Stomach (tissue), 8 donors: ENCODE measurements at regions not wholly inside any gene's neighbourhood (a gene's known extent, or its start where the extent isn't known, plus 50 kb on each side); places are given as distances from the start of the nearest gene placed in this dataset.

Experiments used
- DNase-seq, 2 donors: peaks; one replicate each; pipeline versions ENCODE4 v3.0.0 to v3.0.0-alpha.2; 2013 to 2019
- H3K27ac ChIP-seq, 5 donors: fragments of 200-600 bp in 4 of 5; sonication (generic) in 4 of 5; one replicate each; pipeline ENCODE4 v1.5.1; 2013 to 2019; ENCODE audit warnings: mild to moderate bottlenecking in 1 of 5, moderate library complexity in 1 of 5
- H3K27me3 ChIP-seq, 3 donors: fragments of 200-600 bp; sonication (generic); one replicate each; pipeline ENCODE4 v1.5.1; 2017 to 2019; ENCODE audit warnings: mixed run types in 1 of 3
- H3K36me3 ChIP-seq, 4 donors: fragments of 200-600 bp; sonication (generic); 1 replicate in 3 of 4; 2 replicates in 1 of 4; pipeline ENCODE4 v1.5.1; 2016 to 2019
- H3K4me1 ChIP-seq, 4 donors: fragments of 200-600 bp; sonication (generic); one replicate each; pipeline ENCODE4 v1.5.1; 2016 to 2019
- H3K4me3 ChIP-seq, 4 donors: fragments of 200-600 bp; sonication (generic) in 3 of 4; one replicate each; pipeline ENCODE4 v1.5.1; 2016 to 2019; ENCODE audit warnings: mild to moderate bottlenecking in 1 of 4
- H3K9me3 ChIP-seq, 4 donors: fragments of 200-600 bp; sonication (generic); one replicate each; pipeline ENCODE4 v1.5.1; 2016 to 2019
- EP300 ChIP-seq: sonication (generic); formaldehyde crosslinking; IDR thresholded peaks from one replicate; pipeline ENCODE4 v1.6.1; 2017; ENCODE audit warnings: antibody characterized with exemption
- POLR2A ChIP-seq, 4 donors: fragments of 450-650 bp; IDR thresholded peaks; one replicate each; pipeline ENCODE4 v1.6.1; 2016; ENCODE audit warnings: antibody characterized with exemption in 4 of 4, control low read depth in 2 of 4, mild to moderate bottlenecking in 1 of 4, moderate library complexity in 1 of 4
- POLR2AphosphoS5 ChIP-seq, 3 donors: sonication (generic); formaldehyde crosslinking; IDR thresholded peaks; one replicate each; pipeline ENCODE4 v1.6.1; 2016; ENCODE audit warnings: antibody characterized with exemption in 3 of 3
- WGBS, 5 donors: extraction: QIAGEN DNeasy Blood & Tissue Kit in 3 of 5; methylation state at CpG; one replicate each; pipeline versions ENCODE4 v1.1.5 to v1.1.7; 2013 to 2018; 5-methylcytosine and 5-hydroxymethylcytosine counted together
- intact Hi-C: fragments of 100-400 bp; cut with DNase I; formaldehyde crosslinking; loops from one replicate; pipeline ENCODE4 v1.15.1; 2023; ENCODE audit warnings: low total_unique reads
- TF ChIP-seq, protein P1 (sequence below), 7 experiments: fragments of 450-650 bp in 4 of 7; fragments of 200-600 bp in 3 of 7; sonication (generic) in 3 of 7; IDR thresholded peaks; one replicate each; pipeline ENCODE4 v1.5.1; 2016 to 2019; ENCODE audit warnings: antibody characterized with exemption in 7 of 7, control low read depth in 2 of 7, mild to moderate bottlenecking in 1 of 7
- donor health status: healthy with polysubstance abuse.
- donor health status: Bipolar disorder and iron deficiency.
- donor health status: healthy.

DNA sequence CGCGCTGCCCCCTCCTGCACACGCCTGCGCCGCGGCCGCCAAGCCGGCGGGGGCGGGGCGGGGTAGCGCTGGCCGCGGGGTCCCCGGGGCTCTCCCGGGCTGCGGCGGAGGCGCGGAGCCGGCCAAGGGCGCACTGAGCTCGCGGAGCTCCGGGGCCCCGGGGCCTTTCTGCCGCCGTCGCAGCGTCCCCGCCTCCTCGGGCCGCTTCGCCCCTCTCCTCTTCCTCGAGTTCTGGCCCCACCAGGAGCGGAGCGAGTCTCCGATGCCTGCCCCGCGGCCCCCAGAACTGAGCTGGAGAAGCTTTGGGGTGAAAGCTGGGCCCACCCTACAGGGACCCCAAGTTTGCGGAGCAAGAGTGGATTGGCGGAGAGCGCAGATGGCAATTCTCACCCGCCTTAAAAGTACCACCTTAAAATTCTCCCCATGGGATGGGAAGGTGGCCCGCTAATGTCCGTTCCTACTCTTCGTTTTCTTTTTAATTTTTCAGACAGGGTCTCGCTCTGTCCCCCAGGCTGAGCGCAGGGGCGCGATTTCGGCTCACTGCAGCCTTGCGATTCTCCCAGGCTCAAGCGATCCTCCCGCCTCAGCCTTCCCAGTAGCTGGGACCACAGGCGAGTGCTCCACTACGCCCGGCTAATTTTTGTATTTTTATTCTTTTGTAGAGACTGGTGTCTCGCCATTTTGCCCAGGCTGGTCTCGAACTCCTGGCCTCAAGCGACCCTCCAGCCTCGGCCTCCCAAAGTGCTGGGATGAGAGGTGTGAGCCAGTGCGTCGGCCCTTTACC is 129.6 kb downstream of the NDUFA12 start:
- peak overlapping the region in 1 of 5 donors; percentile 56 for H3K27ac ChIP-seq
- DNase-seq = no peak
- H3K9me3 ChIP-seq = no peaks in the 10 kb centered on the region
- H3K4me3 ChIP-seq = peak overlapping the region; percentile 55 to 62 (median 58)
- H3K36me3 ChIP-seq = no peaks in the 10 kb centered on the region
- TF ChIP-seq POLR2A (IDR thresholded peaks at IDR 0.05) (no peak), EP300 (no peak), POLR2AphosphoS5 (IDR thresholded peaks at IDR 0.05) (no peak)
- TF ChIP-seq, protein P1, sequence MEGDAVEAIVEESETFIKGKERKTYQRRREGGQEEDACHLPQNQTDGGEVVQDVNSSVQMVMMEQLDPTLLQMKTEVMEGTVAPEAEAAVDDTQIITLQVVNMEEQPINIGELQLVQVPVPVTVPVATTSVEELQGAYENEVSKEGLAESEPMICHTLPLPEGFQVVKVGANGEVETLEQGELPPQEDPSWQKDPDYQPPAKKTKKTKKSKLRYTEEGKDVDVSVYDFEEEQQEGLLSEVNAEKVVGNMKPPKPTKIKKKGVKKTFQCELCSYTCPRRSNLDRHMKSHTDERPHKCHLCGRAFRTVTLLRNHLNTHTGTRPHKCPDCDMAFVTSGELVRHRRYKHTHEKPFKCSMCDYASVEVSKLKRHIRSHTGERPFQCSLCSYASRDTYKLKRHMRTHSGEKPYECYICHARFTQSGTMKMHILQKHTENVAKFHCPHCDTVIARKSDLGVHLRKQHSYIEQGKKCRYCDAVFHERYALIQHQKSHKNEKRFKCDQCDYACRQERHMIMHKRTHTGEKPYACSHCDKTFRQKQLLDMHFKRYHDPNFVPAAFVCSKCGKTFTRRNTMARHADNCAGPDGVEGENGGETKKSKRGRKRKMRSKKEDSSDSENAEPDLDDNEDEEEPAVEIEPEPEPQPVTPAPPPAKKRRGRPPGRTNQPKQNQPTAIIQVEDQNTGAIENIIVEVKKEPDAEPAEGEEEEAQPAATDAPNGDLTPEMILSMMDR (IDR thresholded peaks at IDR 0.05) = no peak
- WGBS, 5 donors = 6 to 10% (median 7%) methylated on average over 25 to 64 of the region's 64 CpGs
- intact Hi-C loops = no loop called here
- peaks cover 23 to 35% (median 25%) of the 10 kb centered on the region in 4 donors for H3K4me1 ChIP-seq
- peaks cover 3 to 67% (median 25%) of the 10 kb centered on the region in 3 donors for H3K27me3 ChIP-seq

DNA sequence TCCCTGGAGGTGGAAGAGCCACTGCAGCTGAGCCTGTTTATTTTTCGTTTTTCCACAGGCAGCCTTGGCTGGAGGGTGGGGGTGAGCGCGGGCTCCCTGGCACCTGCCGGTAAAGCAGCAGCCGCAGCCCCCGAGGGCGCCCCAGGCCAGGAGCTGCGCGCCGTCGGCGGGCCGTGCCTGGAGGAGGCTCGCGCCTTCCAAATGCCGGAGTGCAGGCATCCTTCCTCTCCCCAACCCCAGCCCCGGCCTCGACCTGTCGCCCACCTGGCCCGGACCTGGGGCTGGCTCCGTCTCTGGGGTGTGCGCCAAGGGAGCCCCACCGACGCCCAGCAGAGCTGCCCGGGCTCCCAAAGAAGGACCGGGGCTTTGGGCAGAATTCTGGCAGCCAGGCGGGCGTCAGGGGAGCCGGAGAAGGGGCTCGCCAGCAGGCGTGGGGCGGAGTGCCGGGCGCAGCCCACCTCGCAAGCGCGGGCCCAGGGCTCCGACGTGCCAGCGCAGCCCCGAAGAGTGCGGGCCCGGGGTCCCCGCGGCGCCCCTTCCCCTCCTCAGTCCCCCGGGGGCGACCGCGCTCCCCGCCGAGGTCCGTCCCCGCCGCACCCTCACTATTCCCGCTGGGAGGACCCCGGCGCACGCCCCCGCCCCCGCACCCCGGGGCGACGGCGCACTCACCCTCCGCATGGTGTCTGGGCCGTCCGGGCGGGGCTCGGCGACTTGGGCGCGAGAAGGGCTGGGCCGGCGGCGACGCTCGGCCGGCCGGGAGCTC is 130.3 kb downstream of the NDUFA12 start:
- Histone ChIP-seq H3K4me1 (peaks cover 23 to 35% (median 25%) of the 10 kb centered on the region in 4 donors), H3K36me3 (no peaks in the 10 kb centered on the region), H3K27ac (peak overlapping the region in 1 of 5 donors; percentile 56), H3K27me3 (peaks cover 3 to 67% (median 25%) of the 10 kb centered on the region in 3 donors), H3K4me3 (peak overlapping the region; percentile 55 to 62 (median 58)), H3K9me3 (no peaks in the 10 kb centered on the region)
- intact Hi-C loops = no loop called here
- TF ChIP-seq POLR2AphosphoS5 (IDR thresholded peaks at IDR 0.05) (no peak), POLR2A (IDR thresholded peaks at IDR 0.05) (no peak), EP300 (no peak)
- TF ChIP-seq, protein P1 (IDR thresholded peaks at IDR 0.05) = no peak
- WGBS, 5 donors = 0 to 2% (median 1%) methylated on average over 13 to 79 of the region's 80 CpGs
- DNase-seq = peak; percentile 28 to 76

DNA sequence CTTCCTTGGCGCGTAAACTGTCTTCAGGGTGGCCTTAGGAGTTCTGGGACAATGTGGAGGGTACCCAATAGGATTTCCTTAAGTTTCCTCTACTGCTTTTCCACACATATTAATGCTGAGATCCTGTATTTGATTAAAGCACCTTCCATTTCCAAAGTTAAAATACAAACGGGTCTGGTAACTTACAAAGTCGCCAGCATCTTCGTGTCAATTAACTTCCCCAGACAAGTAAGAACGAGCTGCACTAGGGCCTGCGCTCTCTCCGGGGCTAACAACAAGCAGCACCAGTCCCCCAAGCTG is 130.9 kb downstream of the NDUFA12 start:
- DNase-seq = no peak
- Histone ChIP-seq H3K4me1 (peaks cover 23 to 35% (median 25%) of the 10 kb centered on the region in 4 donors), H3K27ac (peak overlapping the region in 1 of 5 donors; percentile 56), H3K27me3 (peaks cover 3 to 67% (median 25%) of the 10 kb centered on the region in 3 donors), H3K36me3 (no peaks in the 10 kb centered on the region), H3K9me3 (no peaks in the 10 kb centered on the region), H3K4me3 (peak overlapping the region; percentile 55 to 62 (median 58))
- intact Hi-C loops = no loop called here
- WGBS, 5 donors = 24 to 35% (median 31%) methylated on average over 8 of the region's 8 CpGs
- TF ChIP-seq EP300 = no peak

DNA sequence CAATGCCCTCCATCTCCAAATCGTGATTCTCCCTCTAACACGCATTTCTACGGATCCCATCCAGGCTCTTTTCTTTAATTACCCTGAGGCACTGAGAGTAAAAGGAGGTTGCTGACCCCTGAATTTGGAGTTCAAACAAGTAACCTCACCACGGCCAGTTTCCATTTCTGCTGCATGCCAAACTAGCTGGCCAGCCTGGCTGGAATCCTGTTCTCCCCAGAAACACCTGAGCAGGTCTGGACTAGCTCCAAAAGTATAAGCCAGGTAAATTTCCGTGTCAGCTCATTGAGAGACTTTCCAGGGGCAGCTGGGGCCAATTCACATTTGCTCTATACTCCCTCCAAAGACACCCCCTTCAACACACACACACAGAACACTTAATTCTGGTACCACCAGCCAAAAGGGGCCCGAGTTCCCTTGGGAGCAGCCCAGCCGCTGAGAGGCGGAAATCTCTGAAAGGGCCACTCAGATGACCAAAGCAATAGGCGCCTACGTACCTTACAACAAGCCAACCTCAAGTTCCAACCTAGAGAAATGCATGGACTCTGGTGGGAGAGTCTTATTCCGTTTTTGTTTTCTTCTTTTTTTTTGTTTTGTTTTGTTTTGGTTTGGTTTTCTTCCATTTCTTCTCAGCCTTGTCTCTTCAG is 131.4 kb downstream of the NDUFA12 start:
- Histone ChIP-seq H3K9me3 (no peaks in the 10 kb centered on the region), H3K4me1 (peaks cover 23 to 35% (median 25%) of the 10 kb centered on the region in 4 donors), H3K36me3 (no peaks in the 10 kb centered on the region), H3K4me3 (peak overlapping the region in 2 of 4 donors; percentile 59 to 62), H3K27ac (no peak overlapping the region), H3K27me3 (peaks cover 3 to 65% (median 25%) of the 10 kb centered on the region in 3 donors)
- 51 to 67% (median 64%) methylated on average over 11 of the region's 11 CpGs for WGBS, 5 donors
- TF ChIP-seq EP300 (no peak), POLR2AphosphoS5 (IDR thresholded peaks at IDR 0.05) (no peak), POLR2A (IDR thresholded peaks at IDR 0.05) (no peak)
- TF ChIP-seq, protein P1 (IDR thresholded peaks at IDR 0.05) = no peak
- DNase-seq = peak in 1 of 2 donors; percentile 64
- intact Hi-C loops = no loop called here
